ENCODE measurements at regions not wholly inside any gene's neighbourhood (a gene's known extent, or its start where the extent isn't known, plus 50 kb on each side); places are given as distances from the start of the nearest gene placed in this dataset.
"Not testable (repeated sequence)": the region's sequence is repeated elsewhere in the genome, so short reads cannot be mapped to it uniquely, and the experiment has no call there.

GRCh38 chr3:125697979-125698640, 102.8 kb upstream of the OSBPL11 start:
- DNase-seq = not testable (repeated sequence)

GRCh38 chr3:125715651-125716050, 120.4 kb upstream of the OSBPL11 start:
- DNase-seq = no peak

- DNase-seq = not testable (repeated sequence)
Measured at GRCh38 chr3:125732151-125732550, 136.9 kb upstream of the OSBPL11 start.

- DNase-seq = not testable (repeated sequence)
Measured at GRCh38 chr3:125741991-125742718, 146.9 kb upstream of the OSBPL11 start.

GRCh38 chr3:125742845-125743244, 147.5 kb upstream of the OSBPL11 start:
- peak; percentile 15 for DNase-seq

- not testable (repeated sequence) for DNase-seq
Measured at GRCh38 chr3:125757050-125757449, 161.8 kb upstream of the OSBPL11 start.

GRCh38 chr3:125758641-125759130, 163.4 kb upstream of the OSBPL11 start:
- not testable (repeated sequence) for DNase-seq

- DNase-seq = not testable (repeated sequence)
Measured at GRCh38 chr3:125762601-125763000, 167.3 kb upstream of the OSBPL11 start.

GRCh38 chr3:125766285-125766826, 171.1 kb upstream of the OSBPL11 start:
- DNase-seq = not testable (repeated sequence)

GRCh38 chr3:125766931-125767330, 171.6 kb upstream of the OSBPL11 start:
- not testable (repeated sequence) for DNase-seq

GRCh38 chr3:125767641-125768040, 172.3 kb upstream of the OSBPL11 start:
- no peak for DNase-seq

- not testable (repeated sequence) for DNase-seq
Measured at GRCh38 chr3:125768821-125769220, 173.5 kb upstream of the OSBPL11 start.

GRCh38 chr3:125771506-125771905, 176.2 kb upstream of the OSBPL11 start:
- DNase-seq = not testable (repeated sequence)

- DNase-seq = not testable (repeated sequence)
Measured at GRCh38 chr3:125774433-125775034, 179.2 kb upstream of the OSBPL11 start.

GRCh38 chr3:125775106-125775505, 179.8 kb upstream of the OSBPL11 start:
- not testable (repeated sequence) for DNase-seq

GRCh38 chr3:125775606-125776294, 180.5 kb upstream of the OSBPL11 start:
- not testable (repeated sequence) for DNase-seq

GRCh38 chr3:125779276-125779675, 184.0 kb upstream of the OSBPL11 start:
- DNase-seq = not testable (repeated sequence)

- not testable (repeated sequence) for DNase-seq
Measured at GRCh38 chr3:125779918-125780317, 184.6 kb upstream of the OSBPL11 start.

- DNase-seq = not testable (repeated sequence)
Measured at GRCh38 chr3:125781678-125782077, 186.4 kb upstream of the OSBPL11 start.

GRCh38 chr3:125790312-125790711, 178.7 kb upstream of the ROPN1B start:
- not testable (repeated sequence) for DNase-seq

- not testable (repeated sequence) for DNase-seq
Measured at GRCh38 chr3:125791021-125791420, 178.0 kb upstream of the ROPN1B start.

GRCh38 chr3:125810010-125810409, 159.0 kb upstream of the ROPN1B start:
- DNase-seq = not testable (repeated sequence)

GRCh38 chr3:125822175-125822574, 146.8 kb upstream of the ROPN1B start:
- not testable (repeated sequence) for DNase-seq
